CD14-positive monocyte (primary cell): ENCODE measurements at regions not wholly inside any gene's neighbourhood (a gene's known extent, or its start where the extent isn't known, plus 50 kb on each side); places are given as distances from the start of the nearest gene placed in this dataset.

Experiments used
- DNase-seq, 3 donors: peaks; one replicate each; pipeline ENCODE4 v3.0.0-alpha.2; 2011 to 2022
- H2AFZ ChIP-seq: 2 replicates; pipeline ENCODE4 v1.6.0; 2012; ENCODE audit warnings: mild to moderate bottlenecking, low read depth, low read length, inconsistent platforms; ENCODE audit not compliant: insufficient read depth, poor library complexity, severe bottlenecking
- H3K27ac ChIP-seq, 2 donors: 1 replicate in 1 of 2; 2 replicates in 1 of 2; pipeline ENCODE4 v1.5.1; 2012 to 2013; ENCODE audit warnings: low read length in 2 of 2, control low read depth in 1 of 2, inconsistent platforms in 1 of 2, low read depth in 1 of 2, mild to moderate bottlenecking in 1 of 2
- H3K27me3 ChIP-seq, 2 donors: one replicate each; pipeline versions ENCODE4 v1.6.0 to v1.6.1; 2011 to 2013; ENCODE audit warnings: low read length in 2 of 2; ENCODE audit not compliant: control insufficient read depth in 2 of 2, insufficient read depth in 2 of 2
- H3K36me3 ChIP-seq, 2 donors: replicated peaks in 1 of 2; 1 replicate in 1 of 2; 2 replicates in 1 of 2; pipeline versions ENCODE4 v1.5.1 to v1.6.1; 2012 to 2013; ENCODE audit warnings: low read length in 2 of 2, control low read depth in 1 of 2, inconsistent platforms in 1 of 2, mild to moderate bottlenecking in 1 of 2; ENCODE audit not compliant: insufficient read depth in 2 of 2, control insufficient read depth in 1 of 2
- H3K4me1 ChIP-seq, 2 donors: 1 replicate in 1 of 2; 2 replicates in 1 of 2; pipeline versions ENCODE4 v1.5.1 to v1.6.1; 2012 to 2013; ENCODE audit warnings: low read length in 2 of 2, control low read depth in 1 of 2, inconsistent platforms in 1 of 2, mild to moderate bottlenecking in 1 of 2, moderate library complexity in 1 of 2; ENCODE audit not compliant: insufficient read depth in 2 of 2, control insufficient read depth in 1 of 2
- H3K4me2 ChIP-seq: replicated peaks from 2 replicates; pipeline ENCODE3; 2012; ENCODE audit warnings: low read length, moderate library complexity, mild to moderate bottlenecking; ENCODE audit not compliant: poor library complexity, severe bottlenecking; ENCODE audit errors: extremely low read depth
- H3K4me3 ChIP-seq, 3 experiments: fragments of 200-600 bp in 1 of 3; sonication (generic) in 1 of 3; replicated peaks in 1 of 3; 1 replicate in 2 of 3; 2 replicates in 1 of 3; pipeline ENCODE4 v1.5.1; 2011 to 2013; ENCODE audit warnings: low read length in 3 of 3, mild to moderate bottlenecking in 3 of 3, control low read depth in 2 of 3, low read depth in 2 of 3, inconsistent platforms in 1 of 3, moderate library complexity in 1 of 3
- H3K79me2 ChIP-seq: 2 replicates; pipeline ENCODE4 v1.6.0; 2012; ENCODE audit warnings: mild to moderate bottlenecking, control low read depth, inconsistent platforms, low read length, moderate library complexity; ENCODE audit not compliant: insufficient read depth
- H3K9ac ChIP-seq: 2 replicates; pipeline ENCODE4 v1.6.0; 2017; ENCODE audit warnings: low read length, mild to moderate bottlenecking; ENCODE audit not compliant: insufficient read depth, poor library complexity, severe bottlenecking
- H3K9me3 ChIP-seq, 2 donors: replicated peaks in 1 of 2; 1 replicate in 1 of 2; 2 replicates in 1 of 2; pipeline versions ENCODE4 v1.5.1 to v1.6.1; 2012 to 2013; ENCODE audit warnings: low read length in 2 of 2, control low read depth in 1 of 2; ENCODE audit not compliant: control insufficient read depth in 1 of 2, insufficient read depth in 1 of 2
- H4K20me1 ChIP-seq: 2 replicates; pipeline ENCODE4 v1.6.0; 2012; ENCODE audit warnings: mild to moderate bottlenecking, low read length, control low read depth, moderate library complexity; ENCODE audit not compliant: insufficient read depth
- H3K27ac Mint-ChIP-seq, 7 donors: one replicate each; pipeline ENCODE4 v1.8.0; 2020; ENCODE audit warnings: mild to moderate bottlenecking in 7 of 7, mixed read lengths in 7 of 7, moderate library complexity in 6 of 7, inconsistent platforms in 2 of 7
- H3K27me3 Mint-ChIP-seq, 3 donors: one replicate each; pipeline ENCODE4 v1.8.0; 2021 to 2022; ENCODE audit warnings: low read depth in 3 of 3, mild to moderate bottlenecking in 3 of 3, mixed read lengths in 3 of 3, moderate library complexity in 3 of 3, inconsistent platforms in 1 of 3
- H3K36me3 Mint-ChIP-seq, 2 donors: one replicate each; pipeline ENCODE4 v1.8.0; 2020; ENCODE audit warnings: mixed read lengths in 2 of 2, inconsistent platforms in 1 of 2, mild to moderate bottlenecking in 1 of 2
- H3K4me1 Mint-ChIP-seq: one replicate; pipeline ENCODE4 v1.8.0; 2020; ENCODE audit warnings: mild to moderate bottlenecking, mixed read lengths
- H3K4me3 Mint-ChIP-seq, 2 donors: one replicate each; pipeline ENCODE4 v1.8.0; 2020; ENCODE audit warnings: mild to moderate bottlenecking in 2 of 2, mixed read lengths in 2 of 2, moderate library complexity in 1 of 2
- H3K9me3 Mint-ChIP-seq, 7 donors: one replicate each; pipeline ENCODE4 v1.8.0; 2020 to 2022; ENCODE audit warnings: mixed read lengths in 7 of 7, mild to moderate bottlenecking in 6 of 7, moderate library complexity in 6 of 7, inconsistent platforms in 2 of 7
- CTCF ChIP-seq: fragments of 200-600 bp; IDR thresholded peaks from one replicate; pipeline ENCODE4 v1.8.0; 2022; ENCODE audit warnings: antibody characterized with exemption, mild to moderate bottlenecking
- WGBS: methylation state at CpG from one replicate; pipeline ENCODE4 v1.1.5; 2013; ENCODE audit warnings: missing lambda C conversion rate; ENCODE audit not compliant: insufficient coverage; 5-methylcytosine and 5-hydroxymethylcytosine counted together
- intact Hi-C, 2 donors: fragments of 100-400 bp; cut with micrococcal nuclease; formaldehyde crosslinking; loops; one replicate each; pipeline versions ENCODE4 v1.15.0 to v1.15.1; 2023

DNA sequence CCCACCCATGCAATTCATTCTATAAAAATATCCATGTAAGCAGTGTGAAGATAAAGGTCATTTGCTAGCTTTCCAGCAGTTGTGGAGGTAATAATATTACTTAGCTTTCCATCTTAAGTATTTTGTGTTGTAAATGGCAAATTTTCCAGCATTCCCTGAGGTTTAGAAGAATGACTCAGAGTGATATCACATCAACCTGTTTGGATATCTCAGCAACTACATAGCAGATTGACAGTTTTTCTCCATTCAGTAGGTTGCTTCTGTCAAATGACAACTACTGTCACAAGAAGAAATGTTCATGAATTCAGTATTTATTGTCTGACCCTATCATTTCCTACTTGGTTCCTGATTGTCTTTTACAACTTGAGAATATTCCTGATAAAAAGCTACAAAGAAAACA, 434.9 kb upstream of the GALNTL6 start:
- no peaks in the 10 kb centered on the region for H3K4me1 Mint-ChIP-seq
- Histone ChIP-seq H3K9ac (no peak overlapping the region), H3K36me3 (no peaks in the 10 kb centered on the region), H3K79me2 (no peaks in the 10 kb centered on the region), H3K27me3 (no peaks in the 10 kb centered on the region), H3K27ac (no peak overlapping the region), H2AFZ (no peak overlapping the region), H4K20me1 (no peaks in the 10 kb centered on the region), H3K9me3 (no peaks in the 10 kb centered on the region), H3K4me1 (no peaks in the 10 kb centered on the region), H3K4me2 (no peak overlapping the region), H3K4me3 (no peak overlapping the region)
- no peaks in the 10 kb centered on the region for H3K36me3 Mint-ChIP-seq
- H3K9me3 Mint-ChIP-seq, result peaks cover 0 to 4% (median 0%) of the 10 kb centered on the region in 7 donors
- intact Hi-C loops, result no loop called here
- no peak overlapping the region for H3K4me3 Mint-ChIP-seq
- TF ChIP-seq CTCF, result no peak
- H3K27ac Mint-ChIP-seq, result no peak overlapping the region
- DNase-seq, result no peak
- H3K27me3 Mint-ChIP-seq, result no peaks in the 10 kb centered on the region

DNA sequence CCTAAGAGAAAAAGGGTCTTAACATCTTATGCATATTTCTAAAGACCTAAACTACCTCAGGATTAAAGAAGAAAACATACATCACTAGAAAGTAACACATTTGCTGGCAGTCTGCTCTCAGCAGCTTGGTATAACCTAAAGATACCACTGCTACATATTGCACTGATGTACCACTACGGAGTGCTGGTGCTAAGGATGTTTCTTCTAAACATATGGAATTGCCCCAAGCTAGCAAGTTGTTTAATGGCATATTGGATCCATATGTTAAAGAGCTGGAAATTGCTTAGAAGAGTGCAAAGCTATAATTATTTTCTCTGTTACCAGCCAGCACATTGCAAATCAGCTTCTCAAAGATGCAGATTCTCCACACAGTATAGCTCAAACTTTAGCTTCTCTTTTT, 436.5 kb upstream of the GALNTL6 start:
- H2AFZ ChIP-seq, result no peak overlapping the region
- intact Hi-C loops, result no loop called here
- DNase-seq, result no peak
- H3K4me2 ChIP-seq, result no peak overlapping the region
- no peak overlapping the region for H3K4me3 ChIP-seq
- no peaks in the 10 kb centered on the region for H3K9me3 ChIP-seq
- no peaks in the 10 kb centered on the region for H3K79me2 ChIP-seq
- Mint-ChIP-seq H3K27ac (no peak overlapping the region), H3K4me1 (no peaks in the 10 kb centered on the region), H3K27me3 (no peaks in the 10 kb centered on the region), H3K4me3 (no peak overlapping the region), H3K36me3 (no peaks in the 10 kb centered on the region), H3K9me3 (peaks cover 0 to 4% (median 0%) of the 10 kb centered on the region in 7 donors)
- H3K27ac ChIP-seq, result no peak overlapping the region
- H3K4me1 ChIP-seq, result no peaks in the 10 kb centered on the region
- no peaks in the 10 kb centered on the region for H4K20me1 ChIP-seq
- no peak for TF ChIP-seq CTCF
- H3K36me3 ChIP-seq, result no peaks in the 10 kb centered on the region
- H3K9ac ChIP-seq, result no peak overlapping the region
- no CpG with 5 or more reads among the region's 1 CpG for WGBS
- H3K27me3 ChIP-seq, result no peaks in the 10 kb centered on the region
